Esophagus muscularis mucosa (tissue), 4 donors: ENCODE measurements at regions not wholly inside any gene's neighbourhood (a gene's known extent, or its start where the extent isn't known, plus 50 kb on each side); places are given as distances from the start of the nearest gene placed in this dataset.

Source experiments
- DNase-seq: peaks from one replicate; pipeline ENCODE4 v3.0.0-alpha.2; 2017; ENCODE audit errors: extremely low spot score
- H3K27ac ChIP-seq, 4 donors: fragments of 200-600 bp; sonication (generic); replicated peaks in 1 of 4; 1 replicate in 3 of 4; 2 replicates in 1 of 4; pipeline ENCODE4 v1.5.1; 2016 to 2019; ENCODE audit warnings: mild to moderate bottlenecking in 1 of 4
- H3K27me3 ChIP-seq, 4 donors: fragments of 200-600 bp; sonication (generic); one replicate each; pipeline versions ENCODE4 v1.5.1 to v1.6.0; 2016 to 2019
- H3K36me3 ChIP-seq, 4 donors: fragments of 200-600 bp; sonication (generic); one replicate each; pipeline ENCODE4 v1.5.1; 2016 to 2019
- H3K4me1 ChIP-seq, 4 donors: fragments of 200-600 bp; sonication (generic); one replicate each; pipeline ENCODE4 v1.5.1; 2016 to 2019
- H3K4me3 ChIP-seq, 4 donors: fragments of 200-600 bp; sonication (generic); 1 replicate in 2 of 4; 2 replicates in 2 of 4; pipeline ENCODE4 v1.5.1; 2016 to 2019; ENCODE audit warnings: mild to moderate bottlenecking in 4 of 4, moderate library complexity in 1 of 4
- H3K9me3 ChIP-seq, 4 donors: fragments of 200-600 bp; sonication (generic); 1 replicate in 3 of 4; 2 replicates in 1 of 4; pipeline ENCODE4 v1.5.1; 2016 to 2019
- EP300 ChIP-seq: sonication (generic); formaldehyde crosslinking; IDR thresholded peaks from one replicate; pipeline ENCODE4 v1.6.1; 2017; ENCODE audit warnings: antibody characterized with exemption
- POLR2A ChIP-seq: fragments of 450-650 bp; IDR thresholded peaks from one replicate; pipeline ENCODE4 v1.6.1; 2017; ENCODE audit warnings: antibody characterized with exemption, moderate library complexity, mild to moderate bottlenecking, low read depth
- POLR2AphosphoS5 ChIP-seq, 2 donors: sonication (generic); formaldehyde crosslinking; IDR thresholded peaks; one replicate each; pipeline ENCODE4 v1.6.1; 2017; ENCODE audit warnings: antibody characterized with exemption in 2 of 2
- whole genome bisulfite sequencing: methylation state at CpG from one replicate; pipeline ENCODE4 v1.1.5; 2018; 5-methylcytosine and 5-hydroxymethylcytosine counted together
- intact Hi-C: fragments of 100-400 bp; cut with DNase I; formaldehyde crosslinking; loops from one replicate; pipeline ENCODE4 v1.15.1; 2023
- TF ChIP-seq, protein P1 (sequence below), 3 experiments: fragments of 200-600 bp in 2 of 3; fragments of 450-650 bp in 1 of 3; sonication (generic) in 2 of 3; IDR thresholded peaks; one replicate each; pipeline ENCODE4 v1.5.1; 2017 to 2019; ENCODE audit warnings: antibody characterized with exemption in 3 of 3, mild to moderate bottlenecking in 2 of 3, moderate library complexity in 1 of 3

DNA sequence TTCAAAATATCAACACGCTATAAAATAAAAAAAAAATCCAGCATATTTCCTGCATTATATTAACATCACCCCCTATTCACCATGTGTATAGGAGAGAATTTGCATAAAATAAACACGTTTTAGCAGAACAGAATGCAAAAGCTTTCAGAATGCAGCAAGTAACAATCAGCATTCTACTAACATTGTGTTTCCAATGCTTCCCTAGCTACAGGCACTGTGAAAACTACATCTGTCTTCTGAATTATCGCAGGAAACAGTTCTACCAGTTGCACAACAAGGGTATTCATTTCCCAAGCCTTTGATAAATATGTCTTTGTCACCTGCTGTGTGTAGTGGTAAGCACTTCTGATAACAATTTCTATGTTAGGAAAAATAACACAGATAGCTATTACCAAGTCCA is 1015.8 kb downstream of the CDH18 start:
- no peak for DNase-seq
- Histone ChIP-seq H3K9me3 (no peaks in the 10 kb centered on the region), H3K27me3 (no peaks in the 10 kb centered on the region), H3K36me3 (no peaks in the 10 kb centered on the region), H3K4me1 (no peaks in the 10 kb centered on the region), H3K27ac (no peak overlapping the region), H3K4me3 (no peak overlapping the region)
- 61% methylated on average over 3 of the region's 3 CpGs for WGBS
- TF ChIP-seq EP300 (no peak), POLR2AphosphoS5 (IDR thresholded peaks at IDR 0.05) (no peak), POLR2A (no peak)
- TF ChIP-seq, protein P1, sequence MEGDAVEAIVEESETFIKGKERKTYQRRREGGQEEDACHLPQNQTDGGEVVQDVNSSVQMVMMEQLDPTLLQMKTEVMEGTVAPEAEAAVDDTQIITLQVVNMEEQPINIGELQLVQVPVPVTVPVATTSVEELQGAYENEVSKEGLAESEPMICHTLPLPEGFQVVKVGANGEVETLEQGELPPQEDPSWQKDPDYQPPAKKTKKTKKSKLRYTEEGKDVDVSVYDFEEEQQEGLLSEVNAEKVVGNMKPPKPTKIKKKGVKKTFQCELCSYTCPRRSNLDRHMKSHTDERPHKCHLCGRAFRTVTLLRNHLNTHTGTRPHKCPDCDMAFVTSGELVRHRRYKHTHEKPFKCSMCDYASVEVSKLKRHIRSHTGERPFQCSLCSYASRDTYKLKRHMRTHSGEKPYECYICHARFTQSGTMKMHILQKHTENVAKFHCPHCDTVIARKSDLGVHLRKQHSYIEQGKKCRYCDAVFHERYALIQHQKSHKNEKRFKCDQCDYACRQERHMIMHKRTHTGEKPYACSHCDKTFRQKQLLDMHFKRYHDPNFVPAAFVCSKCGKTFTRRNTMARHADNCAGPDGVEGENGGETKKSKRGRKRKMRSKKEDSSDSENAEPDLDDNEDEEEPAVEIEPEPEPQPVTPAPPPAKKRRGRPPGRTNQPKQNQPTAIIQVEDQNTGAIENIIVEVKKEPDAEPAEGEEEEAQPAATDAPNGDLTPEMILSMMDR (IDR thresholded peaks at IDR 0.05): no peak
- intact Hi-C loops: no loop called here

DNA sequence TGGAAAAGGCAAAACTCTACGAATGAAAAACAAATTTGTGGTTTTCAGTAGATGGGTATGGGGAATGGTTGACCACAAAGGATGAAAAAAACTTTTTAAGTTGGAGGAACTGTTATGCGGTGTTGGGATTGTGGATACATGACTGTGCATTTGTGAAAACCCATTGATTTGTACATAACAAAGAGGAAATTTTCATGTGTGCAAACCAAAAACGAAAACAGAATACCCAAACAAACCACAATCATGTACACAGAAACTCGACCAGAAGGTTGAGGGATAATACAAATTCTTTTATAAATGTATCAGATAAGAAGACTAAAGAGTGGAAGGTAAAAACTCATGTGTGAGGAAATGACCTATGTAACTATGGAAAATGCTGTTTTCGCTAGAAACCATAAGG is 1012.4 kb downstream of the CDH18 start:
- Histone ChIP-seq H3K36me3 (no peaks in the 10 kb centered on the region), H3K4me1 (no peaks in the 10 kb centered on the region), H3K4me3 (no peak overlapping the region), H3K27me3 (no peaks in the 10 kb centered on the region), H3K27ac (no peak overlapping the region), H3K9me3 (no peaks in the 10 kb centered on the region)
- DNase-seq: no peak
- TF ChIP-seq EP300 (no peak), POLR2A (no peak), POLR2AphosphoS5 (IDR thresholded peaks at IDR 0.05) (no peak)
- TF ChIP-seq, protein P1 (IDR thresholded peaks at IDR 0.05): no peak
- WGBS: 68% methylated on average over 5 of the region's 5 CpGs
- intact Hi-C loops: no loop called here

DNA sequence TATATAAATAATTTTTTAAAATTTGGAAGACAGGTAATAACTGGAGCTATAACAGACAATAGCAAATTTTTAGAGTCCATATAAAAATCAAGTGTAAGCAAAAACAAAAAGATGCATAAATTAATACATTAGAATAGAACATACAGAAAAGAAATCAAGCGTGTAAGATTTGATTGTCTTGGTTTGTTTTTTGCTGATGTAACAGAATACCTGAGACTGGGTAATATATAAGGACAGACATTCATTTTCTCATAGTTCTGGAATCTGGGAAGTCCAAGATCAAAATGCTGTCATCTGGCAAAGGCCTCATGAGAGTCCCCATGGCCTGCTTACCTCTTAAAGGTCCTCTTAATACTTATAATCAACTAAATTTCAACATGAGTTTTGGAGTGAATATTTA is 1010.1 kb downstream of the CDH18 start:
- Histone ChIP-seq H3K4me3 (no peak overlapping the region), H3K9me3 (peaks cover 0 to 5% (median 0%) of the 10 kb centered on the region in 4 donors), H3K27me3 (no peaks in the 10 kb centered on the region), H3K27ac (no peak overlapping the region), H3K36me3 (no peaks in the 10 kb centered on the region), H3K4me1 (no peaks in the 10 kb centered on the region)
- intact Hi-C loops: no loop called here
- no peak for TF ChIP-seq POLR2A
- no peak for TF ChIP-seq EP300
- TF ChIP-seq, protein P1 (IDR thresholded peaks at IDR 0.05): no peak
- TF ChIP-seq POLR2AphosphoS5 (IDR thresholded peaks at IDR 0.05): no peak
- 90% methylated on average over 1 of the region's 1 CpG for WGBS
- DNase-seq: no peak

DNA sequence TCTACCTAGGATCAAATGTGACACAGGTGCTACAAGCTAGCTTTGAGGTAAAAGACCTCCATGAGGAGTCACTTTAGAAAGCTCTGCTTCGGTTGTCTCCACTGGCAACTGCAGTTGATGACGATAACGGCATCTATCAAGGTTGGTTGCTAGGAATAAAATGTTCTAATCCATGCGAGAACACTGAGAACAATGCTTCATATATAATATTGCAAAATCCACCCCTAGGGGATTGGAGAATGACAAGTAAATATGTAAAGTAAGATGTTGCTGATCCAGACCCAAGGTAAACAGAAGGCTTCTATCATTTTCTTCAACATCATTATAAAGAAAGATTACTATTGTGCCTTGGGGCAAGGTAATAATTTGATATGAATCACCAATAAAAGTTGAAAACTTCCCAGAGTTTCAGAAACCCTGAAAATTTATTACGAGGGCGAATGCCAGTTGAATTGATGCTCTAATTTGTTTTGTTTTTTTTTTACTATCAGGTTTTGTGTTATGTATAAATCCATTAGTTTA is 1003.4 kb downstream of the CDH18 start:
- no peak for TF ChIP-seq POLR2AphosphoS5 (IDR thresholded peaks at IDR 0.05)
- TF ChIP-seq POLR2A: no peak
- no peak for TF ChIP-seq EP300
- TF ChIP-seq, protein P1 (IDR thresholded peaks at IDR 0.05): no peak
- no peak overlapping the region for H3K4me3 ChIP-seq
- H3K36me3 ChIP-seq: no peaks in the 10 kb centered on the region
- no peaks in the 10 kb centered on the region for H3K4me1 ChIP-seq
- H3K27ac ChIP-seq: no peak overlapping the region
- no peaks in the 10 kb centered on the region for H3K27me3 ChIP-seq
- 83% methylated on average over 6 of the region's 6 CpGs for WGBS
- DNase-seq: no peak
- peaks cover 0 to 5% (median 0%) of the 10 kb centered on the region in 4 donors for H3K9me3 ChIP-seq
- intact Hi-C loops: no loop called here

DNA sequence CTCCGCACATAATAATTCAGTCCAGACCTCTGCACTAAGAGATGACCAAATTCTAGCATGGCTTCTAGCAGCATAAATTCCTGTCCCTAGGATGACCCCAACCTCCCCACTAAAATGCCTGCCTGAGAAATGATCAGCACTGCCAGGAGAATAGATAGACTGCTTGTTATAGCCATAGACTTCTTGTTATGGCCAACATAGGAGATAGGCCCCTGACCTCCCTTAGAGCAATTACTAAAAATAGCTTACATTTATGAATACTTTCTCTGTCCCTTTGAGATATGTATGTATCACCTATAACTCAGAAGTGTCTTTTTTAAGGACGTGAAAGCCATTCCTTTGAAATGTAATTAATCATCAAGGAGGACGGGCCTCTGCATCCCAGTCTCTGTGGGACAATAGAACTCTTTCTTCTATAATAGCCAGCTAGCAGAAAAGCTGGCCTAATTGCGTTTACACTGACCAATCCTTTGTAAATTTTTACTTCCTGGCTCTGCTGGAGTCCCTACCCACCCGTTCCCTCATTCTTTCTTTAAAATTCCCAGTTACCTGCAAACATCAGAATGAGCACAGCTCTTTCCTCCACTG is 1002.7 kb downstream of the CDH18 start:
- H3K27ac ChIP-seq: no peak overlapping the region

More for the DNA sequence above, 1002.7 kb downstream of the CDH18 start:
- no peaks in the 10 kb centered on the region for H3K27me3 ChIP-seq
- H3K4me1 ChIP-seq: no peaks in the 10 kb centered on the region
- no peaks in the 10 kb centered on the region for H3K36me3 ChIP-seq
- intact Hi-C loops: no loop called here
- H3K4me3 ChIP-seq: no peak overlapping the region
- TF ChIP-seq EP300: no peak
- TF ChIP-seq, protein P1 (IDR thresholded peaks at IDR 0.05): no peak
- TF ChIP-seq POLR2A: no peak
- no peak for TF ChIP-seq POLR2AphosphoS5 (IDR thresholded peaks at IDR 0.05)
- WGBS: 57% methylated on average over 5 of the region's 5 CpGs
- H3K9me3 ChIP-seq: peaks cover 0 to 5% (median 0%) of the 10 kb centered on the region in 4 donors
- no peak for DNase-seq
